HEK293T (cell line): ENCODE measurements at regions not wholly inside any gene's neighbourhood (a gene's known extent, or its start where the extent isn't known, plus 50 kb on each side); places are given as distances from the start of the nearest gene placed in this dataset.

Experiments used
- CTCF ChIA-PET: fragments of 350-600 bp; formaldehyde crosslinking; extraction: SDS; loops from one replicate; lab custom pipeline; 2021; ENCODE audit warnings: antibody characterized with exemption, inconsistent platforms; lab: Yijun Ruan, JAX
- POLR2A ChIA-PET: fragments of 350-600 bp; formaldehyde crosslinking; extraction: SDS; loops from one replicate; lab custom pipeline; 2020; ENCODE audit warnings: antibody characterized with exemption, inconsistent platforms; lab: Yijun Ruan, JAX
- DNase-seq: peaks from one replicate; pipeline ENCODE4 v3.0.0; 2012; ENCODE audit warnings: mixed read lengths; ENCODE audit errors: extremely low spot score
- ARNT ChIP-seq: fragments of 450-650 bp; IDR thresholded peaks from 2 replicates; pipeline ENCODE4 v1.6.1; 2017; ENCODE audit warnings: mild to moderate bottlenecking
- BHLHE40 ChIP-seq: fragments of 450-650 bp; IDR thresholded peaks from 2 replicates; pipeline ENCODE4 v1.6.1; 2016; ENCODE audit warnings: mild to moderate bottlenecking, moderate library complexity, borderline replicate concordance
- CTBP1 ChIP-seq: fragments of 450-650 bp; IDR thresholded peaks from 2 replicates; pipeline ENCODE4 v1.6.1; 2016; ENCODE audit warnings: borderline replicate concordance
- ELF4 ChIP-seq: fragments of 450-650 bp; IDR thresholded peaks from 2 replicates; pipeline ENCODE4 v1.6.1; 2017; ENCODE audit warnings: antibody characterized with exemption
- FOXA1 ChIP-seq: fragments of 450-650 bp; IDR thresholded peaks from 2 replicates; pipeline ENCODE4 v1.6.1; 2016; ENCODE audit warnings: mild to moderate bottlenecking
- FOXK2 ChIP-seq: fragments of 450-650 bp; IDR thresholded peaks from 2 replicates; pipeline ENCODE4 v1.6.1; 2016; ENCODE audit warnings: mild to moderate bottlenecking
- FOXM1 ChIP-seq: fragments of 450-650 bp; IDR thresholded peaks from 2 replicates; pipeline ENCODE4 v1.6.1; 2017; ENCODE audit warnings: mild to moderate bottlenecking, borderline replicate concordance
- HDGF ChIP-seq: fragments of 450-650 bp; IDR thresholded peaks from 2 replicates; pipeline ENCODE4 v1.6.1; 2017; ENCODE audit warnings: antibody characterized with exemption, borderline replicate concordance
- L3MBTL2 ChIP-seq: fragments of 450-650 bp; conservative IDR thresholded peaks from 2 replicates; pipeline ENCODE4 v1.6.1; 2016; ENCODE audit warnings: mild to moderate bottlenecking
- LEF1 ChIP-seq: fragments of 450-650 bp; IDR thresholded peaks from 2 replicates; pipeline ENCODE4 v1.6.1; 2017; ENCODE audit warnings: mild to moderate bottlenecking, borderline replicate concordance
- NFRKB ChIP-seq: fragments of 450-650 bp; IDR thresholded peaks from 2 replicates; pipeline ENCODE4 v1.6.1; 2016; ENCODE audit warnings: mild to moderate bottlenecking, moderate library complexity
- PKNOX1 ChIP-seq: fragments of 450-650 bp; IDR thresholded peaks from 2 replicates; pipeline ENCODE4 v1.6.1; 2016
- SP1 ChIP-seq: fragments of 450-650 bp; IDR thresholded peaks from 2 replicates; pipeline ENCODE4 v1.6.1; 2017
- SUZ12 ChIP-seq: fragments of 450-650 bp; IDR thresholded peaks from 2 replicates; pipeline ENCODE4 v1.6.1; 2016; ENCODE audit warnings: mild to moderate bottlenecking
- TARDBP ChIP-seq: fragments of 450-650 bp; IDR thresholded peaks from 2 replicates; pipeline ENCODE4 v1.6.1; 2016
- ZNF384 ChIP-seq: fragments of 450-650 bp; IDR thresholded peaks from 2 replicates; pipeline ENCODE4 v1.6.1; 2016

- ChIA-PET POLR2A (no interaction called here), CTCF (no interaction called here)
- no peak for DNase-seq
- no peak for TF ChIP-seq FOXK2
- no peak for TF ChIP-seq FOXM1
- no peak for TF ChIP-seq SP1
- TF ChIP-seq FOXA1 = no peak
- TF ChIP-seq SUZ12 = no peak
- TF ChIP-seq TARDBP = no peak
- TF ChIP-seq BHLHE40 = no peak
- no peak for TF ChIP-seq LEF1
- TF ChIP-seq ZNF384 = no peak
- no peak for TF ChIP-seq L3MBTL2
- no peak for TF ChIP-seq PKNOX1
- TF ChIP-seq HDGF = no peak
- no peak for TF ChIP-seq NFRKB
- TF ChIP-seq ARNT = no peak
- TF ChIP-seq ELF4 = no peak
- TF ChIP-seq CTBP1 = no peak
Measured at GRCh38 chr11:23732026-23732425, 764.8 kb upstream of the LUZP2 start.

GRCh38 chr11:23746896-23747295, 750.0 kb upstream of the LUZP2 start:
- POLR2A ChIA-PET = no interaction called here
- no peak for DNase-seq
- CTCF ChIA-PET = no interaction called here
- TF ChIP-seq FOXM1 = no peak
- TF ChIP-seq LEF1 = no peak
- TF ChIP-seq TARDBP = no peak
- no peak for TF ChIP-seq FOXK2
- TF ChIP-seq ARNT = no peak
- TF ChIP-seq PKNOX1 = no peak
- no peak for TF ChIP-seq ELF4

GRCh38 chr11:23749762-23750430, 747.0 kb upstream of the LUZP2 start:
- TF ChIP-seq TARDBP (no peak), L3MBTL2 (no peak), FOXK2 (no peak), SP1 (no peak), NFRKB (no peak), ELF4 (no peak), ARNT (no peak), LEF1 (no peak), ZNF384 (no peak), FOXA1 (no peak), FOXM1 (no peak), PKNOX1 (no peak), HDGF (no peak), CTBP1 (no peak), BHLHE40 (no peak), SUZ12 (no peak)
- POLR2A ChIA-PET = no interaction called here
- DNase-seq = no peak
- CTCF ChIA-PET = interaction anchor here (0.7 kb wide), 1 partner anchor 14 kb away, joined by 3 read pairs; no protein-coding TSS in a partner anchor

- ChIA-PET CTCF (interaction anchor here (0.7 kb wide), 1 partner anchor 502 kb away, joined by 3 read pairs; no protein-coding TSS in a partner anchor), POLR2A (no interaction called here)
- DNase-seq = no peak
- no peak for TF ChIP-seq TARDBP
- no peak for TF ChIP-seq FOXA1
- no peak for TF ChIP-seq ARNT
- no peak for TF ChIP-seq FOXK2
- no peak for TF ChIP-seq LEF1
Measured at GRCh38 chr11:23751280-23751679, 745.6 kb upstream of the LUZP2 start.

- ChIA-PET CTCF (no interaction called here), POLR2A (no interaction called here)
- TF ChIP-seq FOXM1 (no peak), L3MBTL2 (no peak), SP1 (no peak), BHLHE40 (no peak), CTBP1 (no peak), HDGF (no peak), ELF4 (no peak), SUZ12 (no peak)
- no peak for DNase-seq
Measured at GRCh38 chr11:23755076-23755475, 741.8 kb upstream of the LUZP2 start.

GRCh38 chr11:23755769-23756168, 741.1 kb upstream of the LUZP2 start:
- no peak for DNase-seq
- POLR2A ChIA-PET = no interaction called here
- CTCF ChIA-PET = no interaction called here
- TF ChIP-seq SUZ12 = no peak
- no peak for TF ChIP-seq BHLHE40
- TF ChIP-seq PKNOX1 = no peak
